OCI-LY1 (cell line): ENCODE measurements at regions not wholly inside any gene's neighbourhood (a gene's known extent, or its start where the extent isn't known, plus 50 kb on each side); places are given as distances from the start of the nearest gene placed in this dataset.

Experiments used
- CTCF ChIP-seq: fragments of 200-600 bp; sonication (generic), shearing (Covaris generic); IDR thresholded peaks from 2 replicates; pipeline ENCODE4 v1.5.1; 2017; ENCODE audit warnings: mild to moderate bottlenecking, antibody characterized with exemption, low read length, moderate library complexity, mixed read lengths
- EZH2 ChIP-seq: fragments of 200-600 bp; sonication (generic), shearing (Covaris generic); IDR thresholded peaks from 2 replicates; pipeline ENCODE4 v1.8.0; 2017; ENCODE audit warnings: borderline replicate concordance, mixed run types, mild to moderate bottlenecking, antibody characterized with exemption, low read length, moderate library complexity, mixed read lengths

- no peak for TF ChIP-seq CTCF
- TF ChIP-seq EZH2: no peak
Measured at GRCh38 chr5:143930561-143930960, 118.6 kb downstream of the HMHB1 start.
